HG02610 (cell line): ENCODE measurements at regions not wholly inside any gene's neighbourhood (a gene's known extent, or its start where the extent isn't known, plus 50 kb on each side); places are given as distances from the start of the nearest gene placed in this dataset.
A peak's percentile ranks its signal among the peaks of the same experiment; 100 is the strongest.

Experiments used
- ATAC-seq: cut with Tn5 transposase; IDR thresholded peaks from one replicate; pipeline ENCODE4 v1.9.1; 2021; ENCODE audit warnings: mild to moderate bottlenecking, moderate library complexity; ENCODE audit not compliant: unreplicated experiment

GRCh38 chr1:234975941-234976860, 152.4 kb downstream of the TOMM20 start:
- no peak for ATAC-seq

DNA sequence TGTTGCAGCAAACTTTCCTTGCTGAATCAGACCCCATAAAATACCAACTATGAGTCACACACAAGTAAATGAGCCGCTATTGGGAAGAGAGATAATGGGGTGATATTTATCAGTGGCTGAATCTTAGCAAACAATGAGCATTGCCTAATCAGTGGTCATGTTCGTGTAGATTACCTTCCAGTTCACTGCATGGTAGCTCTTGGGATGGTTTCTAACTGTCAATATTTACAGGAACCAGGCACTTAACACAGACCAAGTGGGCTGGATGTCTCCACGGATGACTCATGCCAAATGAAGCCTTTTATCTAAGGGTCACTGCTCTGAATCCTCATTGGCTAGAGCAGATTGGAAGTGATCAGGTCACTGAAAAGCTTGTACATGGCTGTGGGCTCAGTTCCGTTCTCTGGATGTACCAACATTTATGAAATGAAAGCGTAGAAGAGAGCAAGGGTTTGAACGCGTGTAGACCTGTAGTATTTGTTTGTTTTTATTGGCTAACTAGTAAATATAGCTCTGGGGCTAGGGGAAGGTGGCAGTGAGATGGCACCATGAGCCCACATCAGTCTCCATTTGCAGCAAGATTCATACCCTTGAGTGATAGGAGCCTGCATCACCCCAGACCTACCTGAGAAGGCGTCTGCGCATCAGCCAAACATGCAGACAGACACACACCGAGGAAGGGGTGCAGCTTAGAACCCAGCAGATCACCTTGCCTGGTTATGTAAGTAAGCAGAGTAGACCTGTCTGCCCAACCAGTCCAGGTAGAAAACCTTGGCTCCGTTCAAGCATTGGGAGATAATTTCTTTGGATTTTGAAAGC, 153.3 kb downstream of the TOMM20 start:
- no peak for ATAC-seq

DNA sequence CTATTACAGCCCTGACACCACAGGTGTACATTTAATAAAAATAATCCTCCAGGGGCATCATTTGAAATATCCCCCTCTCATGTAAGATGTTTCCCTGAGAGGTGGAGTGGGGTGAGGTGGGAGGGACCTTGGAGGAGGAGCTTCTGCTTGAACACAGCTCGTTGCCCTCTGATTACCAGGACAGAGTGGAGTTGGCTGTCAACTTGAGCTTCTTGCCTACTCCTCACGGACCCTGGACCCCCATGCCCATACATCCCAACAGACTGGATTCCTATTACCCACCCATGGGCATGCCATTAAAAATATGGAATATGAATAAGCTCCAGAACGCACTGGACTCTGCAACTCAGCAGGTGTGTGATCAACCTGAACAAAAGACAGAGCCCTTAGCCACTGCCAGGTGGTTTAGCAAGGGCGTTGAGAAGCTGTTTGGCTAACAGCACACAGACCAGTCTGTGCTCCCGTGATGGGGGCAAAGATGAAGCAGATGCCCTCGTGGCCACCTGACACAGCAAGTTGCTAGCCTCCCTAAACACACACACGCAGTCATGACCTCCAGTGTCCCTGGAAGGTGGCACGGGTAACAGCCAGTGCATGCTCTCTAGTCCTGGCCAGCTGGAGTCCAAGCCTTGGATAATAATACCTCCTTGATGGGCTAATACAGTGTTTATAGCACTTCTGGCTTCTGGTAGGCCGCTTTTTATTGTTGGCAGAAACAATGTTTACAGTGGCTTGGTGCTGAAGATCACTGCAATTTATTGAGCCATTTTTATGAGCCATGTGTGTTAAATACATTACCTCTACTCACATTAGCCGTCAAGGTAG, 155.0 kb downstream of the TOMM20 start:
- ATAC-seq = no peak

DNA sequence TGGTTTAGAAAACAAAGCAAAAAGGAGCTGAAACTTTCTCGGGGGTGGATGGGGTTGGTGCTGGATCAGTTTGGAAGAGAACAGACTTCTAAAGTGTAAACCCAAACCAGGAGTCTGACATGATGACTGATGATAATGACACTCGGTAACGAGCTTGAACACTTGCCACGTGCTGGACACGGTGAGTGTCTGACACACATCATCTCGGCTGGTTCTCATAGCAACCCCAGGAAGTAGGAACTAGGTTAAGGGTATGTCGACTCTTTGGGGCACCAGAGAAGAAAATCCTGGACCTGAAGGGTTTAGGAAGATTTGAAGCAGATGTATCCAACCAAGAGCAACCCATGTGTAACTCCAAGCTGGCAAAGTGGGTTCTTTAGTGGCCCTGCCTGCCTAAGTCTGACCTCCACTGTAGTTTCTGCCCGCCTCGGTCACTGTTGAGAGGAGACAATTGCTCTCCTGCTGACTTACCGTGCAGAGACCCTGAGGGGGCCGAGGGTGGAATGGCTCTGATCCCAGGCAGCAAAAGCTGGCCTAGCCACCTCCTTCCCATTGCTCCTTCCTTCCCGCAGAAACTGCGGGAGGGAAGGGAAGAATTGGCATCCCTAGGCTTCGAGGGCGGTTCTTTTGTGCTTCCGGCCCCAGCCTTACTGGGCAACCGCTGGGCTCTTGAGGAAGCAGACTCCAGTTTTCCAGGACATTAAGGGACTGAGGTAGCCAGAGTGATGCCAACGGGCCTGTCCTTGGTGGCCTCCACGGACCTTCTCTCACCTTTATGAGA, 156.0 kb downstream of the TOMM20 start:
- no peak for ATAC-seq

DNA sequence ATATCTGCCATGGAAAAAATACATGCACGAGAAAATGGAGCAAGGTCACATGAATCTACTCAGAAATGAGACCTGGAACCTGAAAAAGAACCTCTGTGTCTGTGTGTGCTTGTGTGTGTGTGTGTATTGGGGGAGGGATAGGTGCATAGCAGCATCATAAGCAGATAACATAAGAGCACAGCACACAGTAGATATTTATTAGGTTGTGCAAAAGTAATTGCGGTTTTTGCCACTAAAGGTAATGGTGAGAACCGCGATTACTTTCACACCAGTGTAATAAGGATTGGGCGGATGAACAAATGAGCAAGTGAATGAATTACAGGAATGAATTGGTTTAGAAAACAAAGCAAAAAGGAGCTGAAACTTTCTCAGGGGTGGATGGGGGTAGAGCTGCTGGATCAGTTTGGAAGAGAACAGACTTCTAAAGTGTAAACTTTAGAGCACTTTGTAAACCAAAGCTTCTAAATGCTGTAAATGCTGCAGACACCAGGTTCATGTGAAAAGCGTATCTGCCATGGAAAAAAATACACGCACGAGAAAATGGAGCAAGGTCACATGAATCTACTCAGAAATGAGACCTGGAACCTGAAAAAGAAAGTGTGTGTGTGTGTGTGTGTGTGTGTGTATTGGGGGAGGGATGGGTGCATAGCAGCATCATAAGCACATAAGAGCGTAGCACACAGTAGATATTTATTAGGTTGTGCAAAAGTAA, 156.9 kb downstream of the TOMM20 start:
- peak; percentile 24 for ATAC-seq

GRCh38 chr1:234970731-234971476, 157.7 kb downstream of the TOMM20 start:
- ATAC-seq = peak; percentile 39

- no peak for ATAC-seq
These were observed 158.3 kb downstream of the TOMM20 start for GRCh38 chr1:234970401-234970730.

- no peak for ATAC-seq
These were observed 158.8 kb downstream of the TOMM20 start for GRCh38 chr1:234969581-234970400.

DNA sequence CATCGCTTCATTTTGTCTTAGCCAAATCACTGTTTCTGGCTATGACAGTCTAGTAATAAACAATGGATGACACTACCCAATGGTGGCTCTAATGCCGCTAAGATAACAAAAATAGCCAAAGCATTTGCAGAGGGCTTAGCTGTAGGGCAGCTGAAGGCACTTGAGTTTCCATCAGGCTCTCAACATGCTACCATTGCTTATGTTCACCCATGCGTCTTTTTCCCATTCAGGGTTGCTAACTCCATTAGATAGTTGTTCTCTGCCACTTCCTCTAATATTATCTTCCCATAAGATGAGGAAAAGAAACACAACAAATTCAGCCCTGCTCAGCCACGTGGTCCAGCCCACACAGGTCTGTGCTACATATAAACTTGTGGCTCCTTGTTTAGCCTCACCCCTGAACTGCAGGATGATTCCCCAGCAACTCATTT, 159.6 kb downstream of the TOMM20 start:
- ATAC-seq = no peak

DNA sequence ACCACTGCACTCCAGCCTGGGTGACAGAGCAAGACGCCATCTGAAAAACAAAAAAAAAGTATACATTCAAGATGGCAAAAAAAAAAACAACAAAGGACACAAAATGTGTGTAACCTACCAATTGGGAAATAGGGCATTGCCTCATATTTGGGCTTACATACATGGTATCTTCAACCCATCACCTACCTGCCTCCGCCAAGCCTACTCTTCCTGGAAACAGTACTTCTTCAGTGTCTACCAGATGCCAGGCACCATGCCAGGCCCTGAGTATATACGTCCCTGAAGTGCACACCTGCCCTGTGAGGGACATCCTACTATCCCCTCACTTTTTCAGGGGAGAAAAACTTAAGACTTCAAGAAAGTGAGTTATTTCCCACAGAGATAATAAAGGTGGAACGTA, 160.2 kb downstream of the TOMM20 start:
- ATAC-seq = no peak

GRCh38 chr1:234967121-234967520, 161.5 kb downstream of the TOMM20 start:
- no peak for ATAC-seq

DNA sequence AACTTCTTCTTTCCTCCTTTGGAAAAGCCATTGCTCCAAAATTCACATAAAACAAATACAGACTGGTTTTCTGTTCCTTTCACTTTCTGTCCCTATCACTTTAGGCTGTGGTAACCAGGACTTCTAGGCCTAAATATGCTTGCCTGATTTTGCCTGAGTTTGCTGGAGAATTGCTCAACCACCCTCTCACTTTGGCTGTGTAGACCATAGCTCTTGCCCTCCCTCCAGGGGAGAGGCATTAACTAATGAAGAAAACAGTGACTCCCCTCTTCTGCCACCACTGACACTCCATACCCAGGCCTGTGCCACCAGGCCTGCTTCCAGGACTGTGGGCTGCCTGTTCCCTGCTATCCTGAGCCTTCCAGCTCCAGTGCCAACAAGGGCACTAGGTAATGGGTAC, 163.5 kb downstream of the TOMM20 start:
- no peak for ATAC-seq

- ATAC-seq = no peak
These were observed 164.5 kb downstream of the TOMM20 start for GRCh38 chr1:234963904-234964702.

- ATAC-seq = peak; percentile 84
These were observed 165.3 kb downstream of the TOMM20 start for GRCh38 chr1:234963180-234963903.

GRCh38 chr1:234962340-234962989, 166.2 kb downstream of the TOMM20 start:
- ATAC-seq = peak; percentile 47
